ENCODE measurements at regions not wholly inside any gene's neighbourhood (a gene's known extent, or its start where the extent isn't known, plus 50 kb on each side); places are given as distances from the start of the nearest gene placed in this dataset.

DNA sequence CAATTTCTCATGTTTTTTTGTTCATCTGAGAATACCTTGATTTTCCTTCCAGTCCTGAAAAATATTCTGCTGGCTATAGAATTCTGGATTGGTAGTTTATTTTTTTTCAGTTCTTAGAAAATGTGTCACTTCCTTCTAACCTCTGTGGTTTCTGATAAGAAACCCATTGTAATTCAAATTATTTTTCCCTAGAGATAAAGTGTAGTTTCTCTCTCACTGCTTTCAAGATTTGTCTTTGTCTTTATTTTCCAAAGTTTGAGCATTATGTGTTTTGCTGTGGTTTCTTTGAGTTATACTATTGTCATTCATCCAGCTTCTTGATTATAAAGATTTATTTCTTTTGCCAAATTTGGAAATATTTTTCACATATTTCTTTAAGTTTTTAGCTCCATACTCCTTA lies 324.0 kb upstream of the SPRY2 start:
- no peaks in the 10 kb centered on the region for H3K79me2 ChIP-seq (replicated peaks; ENCODE audit: insufficient read depth, low read length)
- no peaks in the 10 kb centered on the region for H3K36me3 ChIP-seq (ENCODE audit: insufficient read depth, low read length)
- no peaks in the 10 kb centered on the region for H3F3A ChIP-seq (ENCODE audit: insufficient read depth, low read length, poor library complexity, severe bottlenecking)
- no peak overlapping the region for H3K27ac ChIP-seq (ENCODE audit: low read length)
- TF ChIP-seq SMC3 (conservative IDR thresholded peaks at IDR 0.05; ENCODE audit: poor library complexity) (no peak), EP300 (conservative IDR thresholded peaks at IDR 0.05; ENCODE audit: poor library complexity, severe bottlenecking) (no peak), MXI1 (conservative IDR thresholded peaks at IDR 0.05; ENCODE audit: poor library complexity, severe bottlenecking) (no peak), EZH2 (IDR thresholded peaks at IDR 0.05; ENCODE audit: borderline replicate concordance, insufficient read depth, low read length, poor library complexity, severe bottlenecking) (no peak), TAF1 (IDR thresholded peaks at IDR 0.05; ENCODE audit: low read depth) (no peak), POLR2AphosphoS5 (IDR thresholded peaks at IDR 0.05) (no peak), RAD21 (conservative IDR thresholded peaks at IDR 0.05) (no peak)
- TF ChIP-seq, protein P1, sequence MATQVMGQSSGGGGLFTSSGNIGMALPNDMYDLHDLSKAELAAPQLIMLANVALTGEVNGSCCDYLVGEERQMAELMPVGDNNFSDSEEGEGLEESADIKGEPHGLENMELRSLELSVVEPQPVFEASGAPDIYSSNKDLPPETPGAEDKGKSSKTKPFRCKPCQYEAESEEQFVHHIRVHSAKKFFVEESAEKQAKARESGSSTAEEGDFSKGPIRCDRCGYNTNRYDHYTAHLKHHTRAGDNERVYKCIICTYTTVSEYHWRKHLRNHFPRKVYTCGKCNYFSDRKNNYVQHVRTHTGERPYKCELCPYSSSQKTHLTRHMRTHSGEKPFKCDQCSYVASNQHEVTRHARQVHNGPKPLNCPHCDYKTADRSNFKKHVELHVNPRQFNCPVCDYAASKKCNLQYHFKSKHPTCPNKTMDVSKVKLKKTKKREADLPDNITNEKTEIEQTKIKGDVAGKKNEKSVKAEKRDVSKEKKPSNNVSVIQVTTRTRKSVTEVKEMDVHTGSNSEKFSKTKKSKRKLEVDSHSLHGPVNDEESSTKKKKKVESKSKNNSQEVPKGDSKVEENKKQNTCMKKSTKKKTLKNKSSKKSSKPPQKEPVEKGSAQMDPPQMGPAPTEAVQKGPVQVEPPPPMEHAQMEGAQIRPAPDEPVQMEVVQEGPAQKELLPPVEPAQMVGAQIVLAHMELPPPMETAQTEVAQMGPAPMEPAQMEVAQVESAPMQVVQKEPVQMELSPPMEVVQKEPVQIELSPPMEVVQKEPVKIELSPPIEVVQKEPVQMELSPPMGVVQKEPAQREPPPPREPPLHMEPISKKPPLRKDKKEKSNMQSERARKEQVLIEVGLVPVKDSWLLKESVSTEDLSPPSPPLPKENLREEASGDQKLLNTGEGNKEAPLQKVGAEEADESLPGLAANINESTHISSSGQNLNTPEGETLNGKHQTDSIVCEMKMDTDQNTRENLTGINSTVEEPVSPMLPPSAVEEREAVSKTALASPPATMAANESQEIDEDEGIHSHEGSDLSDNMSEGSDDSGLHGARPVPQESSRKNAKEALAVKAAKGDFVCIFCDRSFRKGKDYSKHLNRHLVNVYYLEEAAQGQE (IDR thresholded peaks at IDR 0.05; ENCODE audit: borderline replicate concordance), result no peak
- TF ChIP-seq, protein P2, sequence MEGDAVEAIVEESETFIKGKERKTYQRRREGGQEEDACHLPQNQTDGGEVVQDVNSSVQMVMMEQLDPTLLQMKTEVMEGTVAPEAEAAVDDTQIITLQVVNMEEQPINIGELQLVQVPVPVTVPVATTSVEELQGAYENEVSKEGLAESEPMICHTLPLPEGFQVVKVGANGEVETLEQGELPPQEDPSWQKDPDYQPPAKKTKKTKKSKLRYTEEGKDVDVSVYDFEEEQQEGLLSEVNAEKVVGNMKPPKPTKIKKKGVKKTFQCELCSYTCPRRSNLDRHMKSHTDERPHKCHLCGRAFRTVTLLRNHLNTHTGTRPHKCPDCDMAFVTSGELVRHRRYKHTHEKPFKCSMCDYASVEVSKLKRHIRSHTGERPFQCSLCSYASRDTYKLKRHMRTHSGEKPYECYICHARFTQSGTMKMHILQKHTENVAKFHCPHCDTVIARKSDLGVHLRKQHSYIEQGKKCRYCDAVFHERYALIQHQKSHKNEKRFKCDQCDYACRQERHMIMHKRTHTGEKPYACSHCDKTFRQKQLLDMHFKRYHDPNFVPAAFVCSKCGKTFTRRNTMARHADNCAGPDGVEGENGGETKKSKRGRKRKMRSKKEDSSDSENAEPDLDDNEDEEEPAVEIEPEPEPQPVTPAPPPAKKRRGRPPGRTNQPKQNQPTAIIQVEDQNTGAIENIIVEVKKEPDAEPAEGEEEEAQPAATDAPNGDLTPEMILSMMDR (IDR thresholded peaks at IDR 0.05; ENCODE audit: poor library complexity, severe bottlenecking), result no peak
- no peaks in the 10 kb centered on the region for H3K27me3 ChIP-seq (ENCODE audit: insufficient read depth, low read depth, low read length)
- H3K9me2 ChIP-seq (ENCODE audit: insufficient read depth, low read length), result no peaks in the 10 kb centered on the region
- no peaks in the 10 kb centered on the region for H4K20me1 ChIP-seq (ENCODE audit: insufficient read depth)
- H3K4me3 ChIP-seq (ENCODE audit: low read length), result no peak overlapping the region
- H3K9ac ChIP-seq (ENCODE audit: low read length), result no peak overlapping the region
- no peaks in the 10 kb centered on the region for H3K9me3 ChIP-seq (ENCODE audit: low read length)
- no peak overlapping the region for H2AFZ ChIP-seq (ENCODE audit: low read depth, low read length)
- no peak overlapping the region for H3K4me2 ChIP-seq (ENCODE audit: low read length)

DNA sequence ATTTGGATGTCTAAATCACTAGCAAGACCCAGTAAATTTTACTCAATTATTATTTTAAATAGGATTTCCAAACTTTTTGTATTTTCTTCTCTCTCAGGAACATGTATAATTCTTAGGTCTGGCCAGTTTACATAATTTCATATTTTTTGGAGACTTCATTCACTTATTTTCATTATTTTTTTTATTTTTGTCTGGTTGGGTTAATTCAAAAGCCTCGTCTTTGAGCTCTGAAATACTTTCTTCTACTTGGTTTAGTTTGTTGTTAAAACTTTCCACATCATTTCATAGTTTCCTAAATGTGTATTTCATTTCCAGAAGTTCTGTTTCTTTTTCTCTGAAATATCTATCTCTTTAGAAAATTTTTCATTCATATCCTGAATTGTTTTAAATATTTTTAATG lies 322.9 kb upstream of the SPRY2 start:
- H2AFZ ChIP-seq (ENCODE audit: low read depth, low read length), result no peak overlapping the region
- no peaks in the 10 kb centered on the region for H3K27me3 ChIP-seq (ENCODE audit: insufficient read depth, low read depth, low read length)
- H3K9me2 ChIP-seq (ENCODE audit: insufficient read depth, low read length), result no peaks in the 10 kb centered on the region
- H3K4me3 ChIP-seq (ENCODE audit: low read length), result no peak overlapping the region
- H3K27ac ChIP-seq (ENCODE audit: low read length), result no peak overlapping the region
- H3K9me3 ChIP-seq (ENCODE audit: low read length), result no peaks in the 10 kb centered on the region
- no peaks in the 10 kb centered on the region for H4K20me1 ChIP-seq (ENCODE audit: insufficient read depth)
- no peak overlapping the region for H3K9ac ChIP-seq (ENCODE audit: low read length)
- no peaks in the 10 kb centered on the region for H3K36me3 ChIP-seq (ENCODE audit: insufficient read depth, low read length)
- no peaks in the 10 kb centered on the region for H3F3A ChIP-seq (ENCODE audit: insufficient read depth, low read length, poor library complexity, severe bottlenecking)
- H3K79me2 ChIP-seq (replicated peaks; ENCODE audit: insufficient read depth, low read length), result no peaks in the 10 kb centered on the region
- TF ChIP-seq POLR2AphosphoS5 (IDR thresholded peaks at IDR 0.05), result no peak
- no peak for TF ChIP-seq EZH2 (IDR thresholded peaks at IDR 0.05; ENCODE audit: borderline replicate concordance, insufficient read depth, low read length, poor library complexity, severe bottlenecking)
- TF ChIP-seq TAF1 (IDR thresholded peaks at IDR 0.05; ENCODE audit: low read depth), result no peak
- no peak for TF ChIP-seq SMC3 (conservative IDR thresholded peaks at IDR 0.05; ENCODE audit: poor library complexity)
- TF ChIP-seq RAD21 (conservative IDR thresholded peaks at IDR 0.05), result no peak
- TF ChIP-seq, protein P2 (IDR thresholded peaks at IDR 0.05; ENCODE audit: poor library complexity, severe bottlenecking), result no peak
- no peak for TF ChIP-seq MXI1 (conservative IDR thresholded peaks at IDR 0.05; ENCODE audit: poor library complexity, severe bottlenecking)
- TF ChIP-seq, protein P1 (IDR thresholded peaks at IDR 0.05; ENCODE audit: borderline replicate concordance), result no peak
- TF ChIP-seq EP300 (conservative IDR thresholded peaks at IDR 0.05; ENCODE audit: poor library complexity, severe bottlenecking), result no peak
- no peak overlapping the region for H3K4me2 ChIP-seq (ENCODE audit: low read length)
